GM19099 (cell line): ENCODE measurements at regions not wholly inside any gene's neighbourhood (a gene's known extent, or its start where the extent isn't known, plus 50 kb on each side); places are given as distances from the start of the nearest gene placed in this dataset.

Experiments
- POLR2A ChIP-seq: IDR thresholded peaks from 3 replicates; pipeline ENCODE4 v1.6.1; 2011; ENCODE audit warnings: low read depth; ENCODE audit not compliant: insufficient read length; ENCODE audit errors: extremely low read depth

GRCh38 chr11:23315286-23315685, 455.0 kb upstream of the CCDC179 start:
- TF ChIP-seq POLR2A, result no peak

- TF ChIP-seq POLR2A, result no peak
These were observed 457.5 kb upstream of the CCDC179 start for GRCh38 chr11:23317816-23318215.

GRCh38 chr11:23318670-23319069, 458.4 kb upstream of the CCDC179 start:
- TF ChIP-seq POLR2A, result no peak

GRCh38 chr11:23320131-23320530, 459.9 kb upstream of the CCDC179 start:
- TF ChIP-seq POLR2A, result no peak

GRCh38 chr11:23336961-23337360, 476.7 kb upstream of the CCDC179 start:
- TF ChIP-seq POLR2A, result no peak

GRCh38 chr11:23353611-23354010, 493.3 kb upstream of the CCDC179 start:
- TF ChIP-seq POLR2A, result no peak

GRCh38 chr11:23359297-23359696, 499.0 kb upstream of the CCDC179 start:
- TF ChIP-seq POLR2A, result no peak

- no peak for TF ChIP-seq POLR2A
These were observed 503.8 kb upstream of the CCDC179 start for GRCh38 chr11:23364076-23364475.

- no peak for TF ChIP-seq POLR2A
These were observed 510.5 kb upstream of the CCDC179 start for GRCh38 chr11:23370580-23371275.

- no peak for TF ChIP-seq POLR2A
These were observed 517.6 kb upstream of the CCDC179 start for GRCh38 chr11:23377909-23378308.

- TF ChIP-seq POLR2A, result no peak
These were observed 530.8 kb upstream of the CCDC179 start for GRCh38 chr11:23391031-23391430.

- no peak for TF ChIP-seq POLR2A
These were observed 537.8 kb upstream of the CCDC179 start for GRCh38 chr11:23398052-23398451.

- no peak for TF ChIP-seq POLR2A
These were observed 539.7 kb upstream of the CCDC179 start for GRCh38 chr11:23399995-23400394.

- TF ChIP-seq POLR2A, result no peak
These were observed 543.2 kb upstream of the CCDC179 start for GRCh38 chr11:23403210-23404185.

- no peak for TF ChIP-seq POLR2A
These were observed 544.2 kb upstream of the CCDC179 start for GRCh38 chr11:23404225-23405160.
